ENCODE measurements at regions not wholly inside any gene's neighbourhood (a gene's known extent, or its start where the extent isn't known, plus 50 kb on each side); places are given as distances from the start of the nearest gene placed in this dataset.

DNA sequence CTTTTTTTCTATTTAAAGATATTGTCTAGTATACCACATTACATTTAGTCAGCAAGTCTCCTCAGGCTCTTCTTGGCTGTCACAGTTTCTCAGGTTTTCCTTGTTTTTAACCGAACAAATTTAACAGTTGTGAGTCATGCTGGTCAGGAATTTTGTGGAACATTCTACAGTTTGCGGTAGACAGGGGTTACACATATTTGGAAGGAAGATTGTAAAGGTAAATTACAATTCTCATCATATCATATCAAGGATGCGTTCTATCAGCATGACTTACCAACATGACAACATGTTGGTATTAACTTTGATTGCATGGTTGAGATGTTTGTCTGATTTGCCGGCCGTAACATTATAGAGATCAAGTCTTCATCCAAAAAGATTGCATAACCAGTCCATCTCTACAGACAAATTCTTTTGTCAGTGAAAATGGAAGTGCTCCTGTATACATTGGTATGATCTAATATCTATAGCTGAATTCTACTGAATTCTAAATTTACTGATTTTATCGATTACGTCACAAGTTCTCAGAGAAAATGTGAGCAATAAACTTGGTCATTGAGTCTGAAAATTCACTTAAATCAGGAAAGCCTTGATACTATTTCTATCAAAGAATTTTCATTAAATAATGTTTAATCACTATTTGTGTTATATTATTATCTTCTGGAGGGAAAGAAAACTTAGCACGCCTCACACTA is 664.4 kb upstream of the SLC8A1 start:
- no peak for TF ChIP-seq EZH2phosphoT487 (IDR thresholded peaks at IDR 0.05; ENCODE audit: low read depth)
- TF ChIP-seq, protein P1, sequence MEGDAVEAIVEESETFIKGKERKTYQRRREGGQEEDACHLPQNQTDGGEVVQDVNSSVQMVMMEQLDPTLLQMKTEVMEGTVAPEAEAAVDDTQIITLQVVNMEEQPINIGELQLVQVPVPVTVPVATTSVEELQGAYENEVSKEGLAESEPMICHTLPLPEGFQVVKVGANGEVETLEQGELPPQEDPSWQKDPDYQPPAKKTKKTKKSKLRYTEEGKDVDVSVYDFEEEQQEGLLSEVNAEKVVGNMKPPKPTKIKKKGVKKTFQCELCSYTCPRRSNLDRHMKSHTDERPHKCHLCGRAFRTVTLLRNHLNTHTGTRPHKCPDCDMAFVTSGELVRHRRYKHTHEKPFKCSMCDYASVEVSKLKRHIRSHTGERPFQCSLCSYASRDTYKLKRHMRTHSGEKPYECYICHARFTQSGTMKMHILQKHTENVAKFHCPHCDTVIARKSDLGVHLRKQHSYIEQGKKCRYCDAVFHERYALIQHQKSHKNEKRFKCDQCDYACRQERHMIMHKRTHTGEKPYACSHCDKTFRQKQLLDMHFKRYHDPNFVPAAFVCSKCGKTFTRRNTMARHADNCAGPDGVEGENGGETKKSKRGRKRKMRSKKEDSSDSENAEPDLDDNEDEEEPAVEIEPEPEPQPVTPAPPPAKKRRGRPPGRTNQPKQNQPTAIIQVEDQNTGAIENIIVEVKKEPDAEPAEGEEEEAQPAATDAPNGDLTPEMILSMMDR (IDR thresholded peaks at IDR 0.05; ENCODE audit: low read depth, low read length) = no peak
